GM21825 (cell line): ENCODE measurements at regions not wholly inside any gene's neighbourhood (a gene's known extent, or its start where the extent isn't known, plus 50 kb on each side); places are given as distances from the start of the nearest gene placed in this dataset.
"Not testable (repeated sequence)": the region's sequence is repeated elsewhere in the genome, so short reads cannot be mapped to it uniquely, and the experiment has no call there.

ENCODE experiments used
- ATAC-seq: cut with Tn5 transposase; IDR thresholded peaks from one replicate; pipeline ENCODE4 v1.9.1; 2021; ENCODE audit warnings: mild to moderate bottlenecking, moderate library complexity; ENCODE audit not compliant: unreplicated experiment

DNA sequence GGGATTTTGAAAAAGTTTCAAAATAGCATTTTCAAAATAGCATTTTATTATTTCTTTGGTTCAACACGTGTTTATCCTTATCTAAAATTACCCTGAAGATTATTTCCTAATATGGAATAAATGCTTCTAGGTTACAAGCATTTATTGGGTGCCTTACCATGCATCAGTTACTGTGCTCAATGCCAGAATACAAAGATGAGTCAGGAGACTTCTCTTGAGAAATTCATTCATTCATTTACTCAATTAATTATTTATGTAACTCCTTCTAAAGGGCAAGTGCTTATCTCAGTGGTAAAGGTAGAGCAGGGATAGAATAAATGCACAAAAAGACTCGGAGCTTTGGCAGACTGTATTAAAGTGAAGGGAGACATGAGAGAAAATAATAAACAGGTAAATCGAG is 150.1 kb upstream of the PDE7B start:
- no peak for ATAC-seq

GRCh38 chr6:135703007-135703406 is 148.5 kb upstream of the PDE7B start:
- ATAC-seq: no peak

DNA sequence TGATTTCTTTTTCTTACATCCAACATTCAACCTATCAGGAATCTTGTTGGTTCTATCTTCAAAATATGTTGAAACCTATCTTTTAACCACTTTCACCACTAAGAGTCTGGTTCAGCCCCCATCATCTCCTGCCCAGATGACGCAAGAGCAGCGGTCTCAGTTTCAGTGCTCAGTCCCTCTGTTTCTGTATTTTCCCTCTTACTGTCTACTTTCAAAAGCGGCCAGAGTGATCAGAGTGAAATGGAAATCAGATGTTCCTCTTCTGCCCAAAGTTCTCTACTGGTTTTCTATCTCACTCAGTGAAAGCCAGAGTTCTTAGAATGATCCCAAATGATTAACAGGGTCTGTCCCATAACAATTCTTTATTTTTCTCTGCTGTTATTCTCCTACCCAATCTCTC is 147.9 kb upstream of the PDE7B start:
- peak; percentile 82 for ATAC-seq

GRCh38 chr6:135707426-135707825 is 144.1 kb upstream of the PDE7B start:
- no peak for ATAC-seq

DNA sequence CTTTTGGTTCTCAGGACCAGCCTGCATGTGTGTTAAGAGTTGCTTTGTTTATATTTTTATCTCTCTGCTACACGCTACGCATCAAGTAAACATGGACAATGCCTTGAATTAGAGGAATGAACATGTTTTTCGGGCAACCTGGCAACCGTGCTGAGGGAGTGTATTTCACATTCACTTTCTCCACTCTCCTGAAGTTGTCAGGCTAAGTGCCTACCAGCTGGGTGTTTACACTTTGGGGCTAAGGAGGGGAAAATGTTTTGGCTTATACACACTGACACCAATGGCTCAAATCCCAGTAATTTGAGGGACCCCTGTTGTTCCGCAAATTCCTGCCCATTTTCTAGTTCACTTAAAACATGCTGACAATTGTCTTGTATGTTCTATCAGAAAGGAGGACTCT is 141.5 kb upstream of the PDE7B start:
- no peak for ATAC-seq

GRCh38 chr6:135722190-135722589 is 129.3 kb upstream of the PDE7B start:
- no peak for ATAC-seq

GRCh38 chr6:135722679-135723078 is 128.8 kb upstream of the PDE7B start:
- peak; percentile 60 for ATAC-seq

DNA sequence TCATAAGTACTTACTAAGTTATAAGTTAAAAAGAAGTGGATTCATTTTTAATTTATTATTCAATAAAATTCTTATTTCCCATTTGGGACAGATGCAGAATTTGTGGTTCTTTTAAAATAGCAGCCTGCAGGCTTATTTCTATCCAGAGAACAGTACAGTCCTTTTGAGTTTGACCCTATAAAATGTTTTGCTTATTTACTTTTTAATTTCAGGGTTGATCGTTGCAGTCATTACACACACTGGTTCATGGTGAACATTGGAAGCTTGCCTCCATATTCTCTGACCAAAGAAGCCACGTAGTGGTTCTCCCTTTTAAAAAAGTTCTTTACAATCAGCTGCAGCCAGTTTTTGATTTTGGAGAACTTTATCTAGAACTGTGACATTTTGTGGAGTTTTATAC is 122.9 kb upstream of the PDE7B start:
- ATAC-seq: no peak

GRCh38 chr6:135731116-135731515 is 120.4 kb upstream of the PDE7B start:
- no peak for ATAC-seq

DNA sequence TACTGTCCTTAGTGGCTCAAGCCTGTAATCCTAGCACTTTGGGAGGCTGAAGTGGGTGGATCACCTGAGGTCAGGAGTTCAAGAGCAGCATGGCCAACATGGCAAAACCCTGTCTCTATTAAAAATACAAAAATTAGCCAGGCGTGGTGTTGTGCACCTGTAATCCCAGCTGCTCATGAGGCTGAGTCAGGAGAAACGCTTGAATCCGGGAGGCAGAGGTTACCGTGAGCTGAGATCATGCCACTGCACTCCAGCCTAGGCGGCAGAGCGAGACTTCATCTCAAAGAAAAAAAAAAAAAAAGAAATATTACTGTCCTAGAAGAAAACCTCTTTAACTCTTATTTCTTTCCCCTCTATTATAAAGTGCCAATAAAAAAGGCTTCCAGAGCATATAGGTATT is 115.2 kb upstream of the PDE7B start:
- not testable (repeated sequence) for ATAC-seq

- no peak for ATAC-seq
Observed at GRCh38 chr6:135738636-135739035, 112.9 kb upstream of the PDE7B start.

GRCh38 chr6:135739288-135739687 is 112.2 kb upstream of the PDE7B start:
- no peak for ATAC-seq

- ATAC-seq: no peak
Observed at GRCh38 chr6:135740580-135740979, 110.9 kb upstream of the PDE7B start.

GRCh38 chr6:135743476-135743875 is 108.0 kb upstream of the PDE7B start:
- no peak for ATAC-seq

DNA sequence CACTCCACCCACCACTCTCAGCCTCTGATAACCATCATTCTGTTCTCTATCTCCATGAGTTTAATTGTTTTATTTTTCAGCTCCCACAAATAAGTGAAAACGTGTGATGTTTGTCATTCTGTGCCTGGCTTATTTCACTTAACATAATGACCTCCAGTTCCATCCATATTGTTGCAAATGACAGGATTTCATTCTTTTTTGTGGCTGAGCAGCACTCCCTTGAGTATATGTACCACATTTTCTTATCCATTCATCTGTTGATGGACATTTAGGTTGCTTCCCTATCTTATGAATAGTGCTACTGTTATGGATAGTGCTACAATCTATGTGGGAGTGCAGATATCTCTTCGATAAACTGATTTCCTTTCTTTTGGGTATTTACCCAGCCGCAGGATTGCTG is 103.3 kb upstream of the PDE7B start:
- no peak for ATAC-seq

GRCh38 chr6:135750081-135750480 is 101.4 kb upstream of the PDE7B start:
- ATAC-seq: no peak

- ATAC-seq: no peak
Observed at GRCh38 chr6:135753196-135753595, 98.3 kb upstream of the PDE7B start.

DNA sequence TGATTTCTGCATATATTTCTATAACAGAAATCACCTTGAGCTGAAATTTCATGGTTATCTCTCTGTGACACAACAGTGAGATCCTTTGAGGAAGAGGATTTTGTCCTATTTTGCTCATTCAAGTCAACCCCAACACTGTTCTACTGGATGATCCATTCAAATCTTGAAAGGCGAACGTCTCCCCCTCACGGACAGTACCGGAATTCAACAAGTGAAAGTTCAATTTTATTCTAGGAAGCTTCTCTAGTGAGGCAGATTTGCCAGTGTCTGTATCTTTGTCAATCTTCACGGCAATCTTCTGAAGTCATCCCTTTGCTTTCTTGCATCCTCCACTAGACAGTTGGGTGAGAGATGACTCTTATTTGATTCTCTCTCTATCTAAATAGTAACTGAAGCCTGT is 91.7 kb upstream of the PDE7B start:
- no peak for ATAC-seq

DNA sequence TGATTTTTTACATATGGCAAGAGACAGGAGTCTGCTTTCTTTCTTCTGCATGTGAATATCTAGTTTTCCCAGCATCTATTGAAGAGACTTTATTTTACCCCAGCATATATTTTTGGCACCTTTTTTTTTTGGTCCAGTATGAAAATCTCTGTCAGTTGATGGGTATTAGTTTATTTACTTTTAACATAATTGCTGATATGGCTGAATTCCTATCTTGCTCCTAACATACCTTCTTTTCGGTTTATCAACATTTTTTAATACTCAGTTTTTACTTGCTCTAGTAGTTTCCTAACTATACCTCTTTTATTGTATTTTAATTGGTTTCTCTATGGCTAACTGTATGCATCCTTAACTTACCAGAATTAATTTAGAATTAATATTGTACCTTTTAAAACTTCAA is 77.5 kb upstream of the PDE7B start:
- no peak for ATAC-seq

- no peak for ATAC-seq
Observed at GRCh38 chr6:135779213-135779612, 72.3 kb upstream of the PDE7B start.

DNA sequence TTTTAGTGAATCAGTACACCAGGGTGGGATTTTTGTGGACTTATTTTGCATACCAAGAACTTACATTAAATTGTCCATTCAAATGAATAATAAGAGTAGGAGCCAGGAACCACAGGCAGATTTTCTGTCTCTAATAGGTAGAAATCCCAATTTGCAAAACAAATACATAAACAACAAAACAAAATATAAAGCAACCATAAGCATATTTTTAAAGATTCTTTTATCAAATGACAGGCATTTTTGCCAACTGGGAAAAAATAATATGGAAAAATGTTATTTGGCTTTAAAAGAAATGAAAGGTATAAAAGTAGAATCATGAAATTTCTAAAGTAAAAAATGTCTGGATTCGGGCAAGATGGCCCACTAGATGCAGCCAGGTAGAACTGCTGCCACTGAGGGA is 71.2 kb upstream of the PDE7B start:
- ATAC-seq: no peak

- ATAC-seq: no peak
Observed at GRCh38 chr6:135782546-135782945, 69.0 kb upstream of the PDE7B start.

GRCh38 chr6:135784507-135784906 is 67.0 kb upstream of the PDE7B start:
- ATAC-seq: no peak
